ENCODE measurements at regions not wholly inside any gene's neighbourhood (a gene's known extent, or its start where the extent isn't known, plus 50 kb on each side); places are given as distances from the start of the nearest gene placed in this dataset.

- TF ChIP-seq CTCF (IDR thresholded peaks at IDR 0.05): no peak
These were observed 605.6 kb upstream of the TEX47 start for GRCh38 chr7:89401099-89401498.

GRCh38 chr7:89401690-89402089 is 606.2 kb upstream of the TEX47 start:
- no peak for TF ChIP-seq CTCF (IDR thresholded peaks at IDR 0.05)

DNA sequence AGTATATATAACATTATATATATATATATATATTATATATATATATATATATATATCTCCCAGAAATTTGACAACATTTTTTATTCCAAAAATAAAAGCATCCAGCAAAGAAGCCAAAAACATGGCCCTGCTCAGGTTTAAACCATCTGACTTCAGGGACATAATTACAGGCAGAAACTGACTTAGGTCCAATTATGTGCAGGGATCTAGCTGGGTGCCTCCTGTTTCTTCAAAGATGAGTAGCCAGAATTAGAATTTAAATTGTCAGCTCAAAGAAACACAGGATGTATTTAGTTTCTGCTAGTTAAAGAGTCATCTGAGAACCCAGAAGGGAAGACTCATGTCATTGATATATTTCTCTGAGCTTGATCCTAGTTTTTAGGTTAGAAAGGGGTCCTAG is 656.4 kb upstream of the TEX47 start:
- no peak for TF ChIP-seq CTCF (IDR thresholded peaks at IDR 0.05)

DNA sequence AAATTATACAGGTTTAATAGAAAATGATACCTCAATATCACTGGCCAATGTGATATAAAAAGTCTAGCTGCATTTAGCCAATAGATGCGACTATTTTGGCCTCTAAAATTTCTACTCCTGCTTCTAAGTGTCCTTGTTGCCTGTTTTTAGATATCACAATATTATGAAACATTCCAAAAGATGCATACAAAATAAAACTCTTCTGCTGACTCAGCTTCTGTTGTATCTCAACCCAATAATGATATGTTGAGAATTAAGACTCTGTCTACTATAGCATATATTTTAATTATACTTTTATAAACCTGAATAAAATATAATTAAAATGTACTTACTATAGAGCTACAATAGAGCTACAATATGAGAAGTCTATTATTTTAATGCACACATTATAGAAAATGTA is 661.0 kb upstream of the TEX47 start:
- TF ChIP-seq CTCF (IDR thresholded peaks at IDR 0.05): no peak

GRCh38 chr7:89458114-89458513 is 662.6 kb upstream of the TEX47 start:
- TF ChIP-seq CTCF (IDR thresholded peaks at IDR 0.05): no peak

- no peak for TF ChIP-seq CTCF (IDR thresholded peaks at IDR 0.05)
These were observed 678.9 kb upstream of the TEX47 start for GRCh38 chr7:89474456-89474855.

GRCh38 chr7:89477991-89478390 is 676.3 kb upstream of the STEAP1 start:
- TF ChIP-seq CTCF (IDR thresholded peaks at IDR 0.05): no peak

DNA sequence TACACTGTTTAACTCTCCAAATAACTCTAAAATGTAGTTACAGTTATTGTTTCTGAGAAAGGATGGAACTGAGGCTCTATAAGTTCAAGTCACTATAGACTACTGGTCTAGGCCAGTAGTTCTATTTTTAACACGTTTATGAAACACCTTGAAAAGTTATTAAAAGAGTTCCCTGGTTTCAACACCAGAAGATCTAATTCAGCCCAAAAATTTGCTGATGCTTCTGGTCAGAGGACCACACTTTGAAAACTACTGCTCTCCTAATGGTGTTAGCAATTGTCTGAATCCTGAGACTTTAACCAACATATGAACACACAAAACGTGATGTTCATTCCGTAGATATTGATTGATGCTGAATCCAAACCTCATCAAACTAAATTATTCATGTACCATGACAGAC is 658.6 kb upstream of the STEAP1 start:
- TF ChIP-seq CTCF (IDR thresholded peaks at IDR 0.05): no peak

All from LNCAP (cell line).